ENCODE measurements at regions not wholly inside any gene's neighbourhood (a gene's known extent, or its start where the extent isn't known, plus 50 kb on each side); places are given as distances from the start of the nearest gene placed in this dataset.

- no peak overlapping the region for H3K4me3 ChIP-seq (ENCODE audit: low read depth, low read length)
These were observed 295.8 kb downstream of the GABRB3 start for GRCh38 chr15:26477044-26477443.

- H3K4me3 ChIP-seq (ENCODE audit: low read depth, low read length) = no peak overlapping the region
These were observed 297.3 kb downstream of the GABRB3 start for GRCh38 chr15:26475554-26475953.

DNA sequence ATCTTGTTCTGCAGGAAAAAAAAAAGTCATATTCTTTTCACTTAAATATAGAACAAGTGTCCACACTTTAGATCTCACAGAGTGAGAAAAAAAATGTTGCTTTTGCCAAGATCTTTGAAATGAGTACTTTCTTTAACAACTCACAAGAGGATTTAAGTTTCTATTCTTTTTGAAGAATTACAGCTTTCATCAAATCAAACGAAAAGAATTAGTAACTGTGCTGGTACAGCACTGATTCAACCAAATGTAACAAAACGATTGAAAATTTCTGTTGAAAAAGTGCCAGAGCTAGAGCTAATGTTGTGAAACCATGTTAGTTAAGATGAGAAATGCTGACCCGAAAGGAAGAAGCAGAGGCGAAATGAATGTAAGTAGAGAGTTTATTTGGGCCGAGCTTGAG is 300.2 kb downstream of the GABRB3 start:
- no peak overlapping the region for H3K4me3 ChIP-seq (ENCODE audit: low read depth, low read length)

- H3K4me3 ChIP-seq (ENCODE audit: low read depth, low read length) = no peak overlapping the region
These were observed 310.8 kb downstream of the GABRB3 start for GRCh38 chr15:26461847-26462608.

DNA sequence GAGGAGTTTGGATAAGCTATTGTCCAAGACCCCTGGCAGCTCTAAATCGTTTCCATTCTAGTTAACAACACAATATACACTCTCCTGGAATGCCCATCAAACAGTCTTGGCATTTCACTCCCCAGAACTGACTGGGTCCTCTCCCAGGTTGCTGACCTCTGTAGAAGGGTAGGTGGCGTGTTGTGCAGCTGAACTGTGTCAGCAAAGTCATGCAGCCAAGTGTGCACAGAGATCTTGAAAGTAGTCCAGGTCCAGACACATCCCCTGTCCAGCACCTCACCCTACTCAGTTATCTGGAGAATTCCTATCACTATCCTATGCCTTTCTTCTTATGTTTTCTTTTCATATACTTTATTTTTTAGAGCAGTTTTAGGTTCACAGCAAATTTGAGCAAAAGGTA is 312.7 kb downstream of the GABRB3 start:
- H3K4me3 ChIP-seq (ENCODE audit: low read depth, low read length) = no peak overlapping the region

- H3K4me3 ChIP-seq (ENCODE audit: low read depth, low read length) = no peak overlapping the region
These were observed 317.0 kb downstream of the GABRB3 start for GRCh38 chr15:26455828-26456227.

DNA sequence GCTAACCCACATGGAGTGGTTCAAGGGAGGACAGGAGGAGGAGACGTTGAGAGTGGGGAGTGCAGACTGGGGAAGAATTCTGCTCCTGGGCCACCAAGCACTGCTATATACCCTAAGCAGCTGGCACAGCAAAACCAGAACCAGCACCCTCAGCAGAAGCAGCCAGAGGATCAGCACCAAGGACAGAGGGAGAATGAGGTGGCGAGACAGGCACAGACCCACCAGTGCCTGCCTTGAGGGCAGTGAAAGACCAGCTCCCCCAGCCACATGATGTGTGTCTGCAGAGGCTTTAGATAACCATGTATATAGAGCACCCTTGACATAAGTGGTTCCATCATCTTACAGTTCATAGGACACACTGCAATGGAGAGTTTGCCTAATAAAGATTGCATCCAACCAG is 319.0 kb downstream of the GABRB3 start:
- no peak overlapping the region for H3K4me3 ChIP-seq (ENCODE audit: low read depth, low read length)

DNA sequence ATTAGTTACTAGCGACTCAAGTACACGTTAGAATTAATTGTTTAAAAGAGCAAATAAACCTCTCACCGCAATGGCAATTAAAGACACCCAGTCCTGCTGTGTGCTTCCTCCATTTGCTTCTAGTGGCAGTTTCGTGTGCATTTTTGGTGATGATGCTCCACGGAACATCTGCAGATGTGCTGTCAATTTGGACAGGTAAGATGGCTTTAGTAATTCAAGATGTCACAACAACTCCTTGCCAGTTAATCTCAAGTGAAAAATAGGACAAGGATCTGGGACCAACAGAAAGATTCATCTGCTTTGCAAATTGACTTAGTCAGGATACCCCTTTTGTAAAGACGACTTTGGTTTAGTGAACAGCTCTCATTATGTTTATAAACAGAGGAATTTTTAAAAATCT is 320.9 kb downstream of the GABRB3 start:
- no peak overlapping the region for H3K4me3 ChIP-seq (ENCODE audit: low read depth, low read length)

GRCh38 chr15:26449291-26449690 is 323.6 kb downstream of the GABRB3 start:
- H3K4me3 ChIP-seq (ENCODE audit: low read depth, low read length) = no peak overlapping the region

DNA sequence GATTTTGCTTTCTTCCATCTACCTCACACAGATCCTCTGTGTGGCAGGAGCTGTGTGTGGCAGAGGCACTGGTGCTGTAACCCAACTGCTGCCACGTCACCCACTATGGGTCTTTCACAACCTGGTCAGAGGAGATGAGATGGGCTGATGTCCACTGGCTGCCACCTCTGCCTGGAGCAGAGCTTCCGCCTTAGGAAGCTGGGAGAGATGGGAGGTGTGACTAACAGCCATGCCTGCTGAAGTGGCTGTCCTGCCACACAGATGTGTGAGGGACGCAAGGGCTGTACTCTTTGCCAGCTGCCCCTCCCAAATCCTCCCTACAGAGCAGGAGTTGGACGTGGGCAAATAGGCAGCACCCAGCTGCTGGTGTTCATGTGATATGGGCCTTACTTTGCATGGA is 329.5 kb downstream of the GABRB3 start:
- H3K4me3 ChIP-seq (ENCODE audit: low read depth, low read length) = no peak overlapping the region

DNA sequence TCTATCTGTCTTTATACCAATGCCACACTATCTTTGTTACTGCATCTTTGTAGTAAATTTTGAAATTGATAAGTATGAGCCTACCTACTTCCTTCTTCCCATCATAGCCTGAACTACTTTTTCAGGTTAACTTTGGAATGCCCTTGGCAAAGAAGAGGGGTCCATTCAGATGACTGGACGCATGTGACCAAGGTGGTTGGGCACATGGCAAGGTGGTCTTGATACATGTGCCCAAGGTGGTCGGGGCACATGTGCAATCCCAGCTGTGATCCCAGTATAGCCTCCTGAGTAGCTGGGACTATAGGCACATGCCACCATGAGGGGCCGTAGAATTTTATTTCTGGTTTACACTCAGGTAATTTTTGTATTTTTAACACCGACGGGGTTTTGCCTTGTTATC is 330.2 kb downstream of the GABRB3 start:
- H3K4me3 ChIP-seq (ENCODE audit: low read depth, low read length) = no peak overlapping the region

- no peak overlapping the region for H3K4me3 ChIP-seq (ENCODE audit: low read depth, low read length)
These were observed 333.2 kb downstream of the GABRB3 start for GRCh38 chr15:26439681-26440080.

DNA sequence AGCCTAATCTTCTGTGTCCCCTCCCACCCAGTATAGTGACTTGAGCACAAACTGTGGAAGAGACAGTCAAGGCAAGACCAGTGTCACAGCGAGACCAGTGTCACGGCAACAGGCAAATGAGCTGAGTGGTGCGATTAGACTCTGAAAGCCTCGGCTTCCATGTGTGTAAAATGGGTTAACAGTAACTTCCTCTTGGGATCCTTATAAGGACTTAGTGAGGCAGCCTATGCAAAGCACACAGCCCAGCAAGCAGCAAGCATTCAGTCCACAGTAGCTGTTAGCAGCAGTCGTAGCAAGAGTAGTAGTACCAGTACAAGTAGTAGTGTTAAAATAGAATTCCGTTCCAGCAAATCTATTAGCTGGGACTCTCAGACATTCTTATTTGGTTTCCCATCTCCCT is 334.1 kb downstream of the GABRB3 start:
- no peak overlapping the region for H3K4me3 ChIP-seq (ENCODE audit: low read depth, low read length)

GRCh38 chr15:26438316-26438715 is 334.6 kb downstream of the GABRB3 start:
- no peak overlapping the region for H3K4me3 ChIP-seq (ENCODE audit: low read depth, low read length)

GRCh38 chr15:26433818-26434217 is 339.0 kb downstream of the GABRB3 start:
- H3K4me3 ChIP-seq (ENCODE audit: low read depth, low read length) = no peak overlapping the region

DNA sequence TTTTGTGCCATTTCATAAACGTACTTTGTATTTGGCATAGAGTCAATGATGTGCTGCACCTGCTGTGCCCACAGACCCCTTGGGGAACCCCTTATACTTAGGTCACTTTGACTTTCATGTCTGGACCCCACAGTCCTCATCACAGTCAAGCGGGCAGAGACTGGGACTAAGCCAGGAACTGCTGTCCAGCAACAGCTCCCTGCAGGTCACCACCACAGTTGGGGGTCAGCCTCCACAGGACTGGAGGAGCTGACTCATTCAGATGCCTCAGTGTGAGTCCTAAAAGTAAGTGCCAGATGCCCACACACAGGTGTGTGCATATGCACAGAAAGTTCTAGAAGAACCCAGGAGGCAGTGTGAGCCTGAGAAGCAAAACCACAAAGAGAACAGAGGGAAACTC is 339.8 kb downstream of the GABRB3 start:
- H3K4me3 ChIP-seq (ENCODE audit: low read depth, low read length) = no peak overlapping the region

- no peak overlapping the region for H3K4me3 ChIP-seq (ENCODE audit: low read depth, low read length)
These were observed 351.8 kb downstream of the GABRB3 start for GRCh38 chr15:26421065-26421464.

DNA sequence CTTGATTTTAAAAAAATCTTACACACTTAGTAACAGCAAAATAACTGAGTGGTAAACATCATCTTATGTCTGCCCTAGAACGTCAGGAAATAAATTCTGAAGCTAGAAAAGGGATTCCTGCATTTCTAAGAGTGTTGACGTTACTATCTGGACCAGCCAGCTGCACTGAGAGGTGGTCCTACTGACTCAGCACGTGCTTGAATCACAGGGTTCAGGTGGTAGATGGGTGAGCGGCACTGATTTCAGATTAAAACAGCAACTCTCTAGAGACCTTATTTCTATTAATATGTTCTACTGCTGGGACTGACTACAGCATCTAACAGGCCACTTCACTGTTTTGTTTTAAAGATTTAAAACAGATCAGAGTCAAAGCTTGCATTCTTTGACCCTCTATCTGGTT is 377.2 kb downstream of the GABRB3 start:
- H3K4me3 ChIP-seq (ENCODE audit: low read depth, low read length) = no peak overlapping the region

GRCh38 chr15:26394801-26395200 is 378.1 kb downstream of the GABRB3 start:
- H3K4me3 ChIP-seq (ENCODE audit: low read depth, low read length) = no peak overlapping the region

DNA sequence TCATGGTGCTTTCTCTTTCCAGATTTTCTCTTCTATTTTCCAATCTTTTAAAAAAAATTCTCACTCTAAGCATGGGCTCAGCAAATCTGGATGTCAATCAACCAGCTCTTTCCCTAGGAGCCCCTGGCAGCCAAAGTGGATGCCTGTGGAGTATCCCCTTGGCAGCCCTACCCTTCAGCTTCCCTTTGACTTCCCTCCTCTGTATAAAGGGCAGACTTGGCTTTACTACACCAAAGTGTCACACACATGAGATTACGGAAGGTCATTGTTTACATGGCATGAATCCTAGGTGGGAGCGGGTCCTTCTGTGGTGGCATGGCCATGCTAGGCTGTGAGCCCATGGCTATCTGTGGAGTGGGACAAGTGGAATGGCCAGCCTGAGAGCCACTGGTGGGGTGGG is 379.9 kb downstream of the GABRB3 start:
- H3K4me3 ChIP-seq (ENCODE audit: low read depth, low read length) = no peak overlapping the region

DNA sequence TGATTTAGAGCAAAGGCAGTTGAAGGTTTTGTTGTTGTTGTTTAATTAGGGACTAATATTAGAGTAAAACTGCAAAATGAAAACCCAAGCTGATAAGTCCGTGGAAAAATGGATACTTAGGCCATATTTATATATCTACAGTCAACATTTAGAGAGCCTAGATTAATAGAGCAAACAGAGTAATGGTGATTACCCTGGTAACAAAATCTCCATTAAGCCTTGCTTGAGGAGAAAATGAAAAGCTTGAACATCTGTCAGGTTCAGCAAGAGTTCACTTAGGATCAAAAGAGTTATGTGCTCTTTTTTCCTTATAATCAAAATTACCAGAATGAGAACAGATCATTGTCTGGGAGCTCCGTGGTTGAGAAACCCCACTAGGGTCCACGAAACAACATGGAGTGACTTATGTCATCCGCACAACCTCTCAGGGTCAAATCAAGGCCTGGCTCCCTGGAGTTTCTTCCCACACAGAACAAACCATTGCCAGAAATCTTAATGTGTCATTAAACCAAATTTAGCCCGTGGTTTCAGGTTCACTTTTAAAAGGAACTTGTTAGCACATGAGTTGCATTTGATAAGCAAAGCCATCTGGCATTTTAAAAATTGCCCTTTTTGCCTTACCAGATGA is 381.2 kb downstream of the GABRB3 start:
- no peak overlapping the region for H3K4me3 ChIP-seq (ENCODE audit: low read depth, low read length)

DNA sequence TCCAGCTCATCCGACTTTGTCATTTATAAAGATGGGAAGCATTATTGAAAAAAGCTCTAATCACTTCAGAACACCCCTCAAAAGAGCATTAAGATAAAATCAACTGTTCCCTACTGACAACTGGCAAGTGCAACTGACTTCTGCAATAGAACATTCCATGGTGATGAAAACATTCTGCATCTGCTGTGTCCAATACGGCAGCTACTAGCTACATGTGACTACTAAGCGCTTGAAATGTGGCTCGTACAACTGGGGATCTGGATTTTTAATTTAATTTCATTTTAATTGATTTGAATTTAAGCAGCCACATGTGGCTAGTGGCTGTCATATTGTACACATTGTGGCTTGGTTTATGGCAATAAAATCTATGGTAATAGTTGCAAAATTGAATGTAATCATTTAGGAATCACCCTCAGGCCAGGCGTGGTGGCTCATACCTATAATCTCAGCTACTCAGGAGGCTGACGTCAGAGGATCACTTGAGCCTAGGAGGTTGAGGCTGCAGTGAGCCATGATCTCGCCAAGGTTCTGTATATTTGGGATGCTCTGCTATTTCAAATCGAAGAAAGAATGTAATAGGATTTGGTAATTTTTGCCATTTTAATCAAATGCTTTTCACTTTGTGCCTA is 390.3 kb downstream of the GABRB3 start:
- no peak overlapping the region for H3K4me3 ChIP-seq (ENCODE audit: low read depth, low read length)
